Smooth muscle cell (in vitro differentiated cells): ENCODE measurements at regions not wholly inside any gene's neighbourhood (a gene's known extent, or its start where the extent isn't known, plus 50 kb on each side); places are given as distances from the start of the nearest gene placed in this dataset.

Experiments
- DNase-seq: peaks from one replicate; lab custom pipeline; 2025; ENCODE audit not compliant: unreplicated experiment; lab: John Stamatoyannopoulos, UW
- H2AFZ ChIP-seq: fragments of 200-600 bp; sonication (generic); 2 replicates; pipeline ENCODE4 v1.6.0; 2016; ENCODE audit warnings: antibody characterized with exemption, low read depth, mild to moderate bottlenecking
- H3F3A ChIP-seq: fragments of 200-600 bp; sonication (generic); 2 replicates; pipeline ENCODE4 v1.6.0; 2017; ENCODE audit warnings: antibody characterized with exemption, low read depth
- H3K27ac ChIP-seq: fragments of 200-600 bp; sonication (generic); 2 replicates; pipeline ENCODE4 v1.5.1; 2016; ENCODE audit warnings: low read depth, mild to moderate bottlenecking
- H3K27me3 ChIP-seq: fragments of 200-600 bp; sonication (generic); 2 replicates; pipeline ENCODE4 v1.6.1; 2016; ENCODE audit warnings: low read depth, mild to moderate bottlenecking
- H3K36me3 ChIP-seq: fragments of 200-600 bp; sonication (generic); 2 replicates; pipeline ENCODE4 v1.5.1; 2016; ENCODE audit warnings: low read depth
- H3K4me1 ChIP-seq: fragments of 200-600 bp; sonication (generic); 2 replicates; pipeline ENCODE4 v1.5.1; 2016; ENCODE audit warnings: low read depth
- H3K4me2 ChIP-seq: fragments of 200-600 bp; sonication (generic); 2 replicates; pipeline ENCODE4 v1.6.0; 2016; ENCODE audit warnings: mild to moderate bottlenecking
- H3K4me3 ChIP-seq: fragments of 200-600 bp; sonication (generic); 2 replicates; pipeline ENCODE4 v1.5.1; 2016; ENCODE audit warnings: mild to moderate bottlenecking
- H3K79me2 ChIP-seq: fragments of 200-600 bp; sonication (generic); 2 replicates; pipeline ENCODE4 v1.6.0; 2016; ENCODE audit warnings: low read depth, mild to moderate bottlenecking
- H3K9ac ChIP-seq: fragments of 200-600 bp; sonication (generic); 2 replicates; pipeline ENCODE4 v1.6.0; 2016; ENCODE audit warnings: low read depth
- H3K9me3 ChIP-seq: fragments of 200-600 bp; sonication (generic); replicated peaks from 2 replicates; pipeline ENCODE4 v1.5.1; 2016; ENCODE audit warnings: low read depth
- H4K20me1 ChIP-seq: fragments of 200-600 bp; sonication (generic); 2 replicates; pipeline ENCODE4 v1.6.0; 2016; ENCODE audit warnings: low read depth
- CTCF ChIP-seq: fragments of 200-600 bp; sonication (generic); IDR thresholded peaks from 2 replicates; pipeline ENCODE4 v1.5.1; 2017; ENCODE audit warnings: borderline replicate concordance, mild to moderate bottlenecking, antibody characterized with exemption; ENCODE audit not compliant: insufficient read depth, poor library complexity, severe bottlenecking
- WGBS: methylation state at CpG from one replicate; pipeline ENCODE4 v1.1.7; 2016; ENCODE audit warnings: low lambda C conversion rate; 5-methylcytosine and 5-hydroxymethylcytosine counted together

- Histone ChIP-seq H2AFZ (no peak overlapping the region), H3F3A (no peaks in the 10 kb centered on the region), H3K9ac (no peak overlapping the region), H3K9me3 (no peaks in the 10 kb centered on the region), H3K4me1 (no peaks in the 10 kb centered on the region), H3K27ac (no peak overlapping the region), H3K27me3 (no peaks in the 10 kb centered on the region), H3K4me2 (no peak overlapping the region), H3K79me2 (no peaks in the 10 kb centered on the region), H4K20me1 (no peaks in the 10 kb centered on the region), H3K36me3 (no peaks in the 10 kb centered on the region), H3K4me3 (no peak overlapping the region)
- DNase-seq, result no peak
- 97% methylated on average over 1 of the region's 1 CpG for WGBS
- no peak for TF ChIP-seq CTCF
Observed at GRCh38 chr2:118339386-118339785, 251.1 kb downstream of the INSIG2 start.

- no peaks in the 10 kb centered on the region for H3F3A ChIP-seq
- no peak overlapping the region for H3K9ac ChIP-seq
- no peak overlapping the region for H3K4me3 ChIP-seq
- no peaks in the 10 kb centered on the region for H3K27me3 ChIP-seq
- no peaks in the 10 kb centered on the region for H3K9me3 ChIP-seq
- no peaks in the 10 kb centered on the region for H4K20me1 ChIP-seq
- no peaks in the 10 kb centered on the region for H3K36me3 ChIP-seq
- no peaks in the 10 kb centered on the region for H3K79me2 ChIP-seq
- no peak for DNase-seq
- H3K27ac ChIP-seq, result no peak overlapping the region
- H2AFZ ChIP-seq, result no peak overlapping the region
- TF ChIP-seq CTCF, result no peak
- H3K4me1 ChIP-seq, result no peaks in the 10 kb centered on the region
- no peak overlapping the region for H3K4me2 ChIP-seq
Observed at GRCh38 chr2:118333664-118334063, 245.4 kb downstream of the INSIG2 start.

GRCh38 chr2:118325321-118325955 lies 237.2 kb downstream of the INSIG2 start:
- no peak for TF ChIP-seq CTCF
- H2AFZ ChIP-seq, result no peak overlapping the region
- H3K27ac ChIP-seq, result no peak overlapping the region
- no peaks in the 10 kb centered on the region for H3K9me3 ChIP-seq
- no peaks in the 10 kb centered on the region for H3F3A ChIP-seq
- no peaks in the 10 kb centered on the region for H3K27me3 ChIP-seq
- WGBS, result 90% methylated on average over 6 of the region's 6 CpGs
- no peaks in the 10 kb centered on the region for H4K20me1 ChIP-seq
- H3K4me1 ChIP-seq, result peaks cover 7% of the 10 kb centered on the region
- no peaks in the 10 kb centered on the region for H3K79me2 ChIP-seq
- H3K36me3 ChIP-seq, result no peaks in the 10 kb centered on the region
- H3K9ac ChIP-seq, result no peak overlapping the region
- no peak overlapping the region for H3K4me3 ChIP-seq
- no peak overlapping the region for H3K4me2 ChIP-seq
- DNase-seq, result no peak

- no peaks in the 10 kb centered on the region for H4K20me1 ChIP-seq
- no peak overlapping the region for H3K9ac ChIP-seq
- no peak overlapping the region for H3K4me3 ChIP-seq
- H3K4me1 ChIP-seq, result peaks cover 20% of the 10 kb centered on the region
- H3K79me2 ChIP-seq, result no peaks in the 10 kb centered on the region
- H3K27me3 ChIP-seq, result no peaks in the 10 kb centered on the region
- DNase-seq, result no peak
- no peaks in the 10 kb centered on the region for H3K9me3 ChIP-seq
- no peak overlapping the region for H3K4me2 ChIP-seq
- 83% methylated on average over 2 of the region's 2 CpGs for WGBS
- H3F3A ChIP-seq, result no peaks in the 10 kb centered on the region
- H3K27ac ChIP-seq, result no peak overlapping the region
- H3K36me3 ChIP-seq, result no peaks in the 10 kb centered on the region
- no peak overlapping the region for H2AFZ ChIP-seq
- no peak for TF ChIP-seq CTCF
Observed at GRCh38 chr2:118322406-118322805, 234.1 kb downstream of the INSIG2 start.
